ENCODE measurements at regions not wholly inside any gene's neighbourhood (a gene's known extent, or its start where the extent isn't known, plus 50 kb on each side); places are given as distances from the start of the nearest gene placed in this dataset.
"Not testable (repeated sequence)": the region's sequence is repeated elsewhere in the genome, so short reads cannot be mapped to it uniquely, and the experiment has no call there.

DNA sequence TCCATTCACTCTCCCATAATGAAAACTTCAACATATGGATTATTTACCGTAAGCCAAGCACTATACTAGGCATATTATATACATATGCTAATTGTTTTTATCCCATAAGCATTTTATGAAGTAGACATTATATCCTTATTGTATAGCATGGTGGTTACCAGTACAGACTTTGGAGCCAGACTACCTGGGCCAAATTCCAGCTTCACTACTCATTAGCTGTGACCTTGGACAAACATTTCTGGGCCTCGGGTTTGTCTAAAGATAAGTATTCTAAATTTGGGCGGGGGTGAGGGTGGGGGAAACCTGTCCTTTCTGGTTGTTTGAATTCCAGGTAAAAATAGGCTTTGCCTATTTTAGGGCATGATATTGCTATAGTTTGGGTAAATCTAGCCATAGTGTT is 66.5 kb upstream of the P2RY1 start:
- no peak for DNase-seq (ENCODE audit: low read depth)
- no peak overlapping the region for H3K4me3 ChIP-seq (ENCODE audit: low read length)
- TF ChIP-seq, protein P1, sequence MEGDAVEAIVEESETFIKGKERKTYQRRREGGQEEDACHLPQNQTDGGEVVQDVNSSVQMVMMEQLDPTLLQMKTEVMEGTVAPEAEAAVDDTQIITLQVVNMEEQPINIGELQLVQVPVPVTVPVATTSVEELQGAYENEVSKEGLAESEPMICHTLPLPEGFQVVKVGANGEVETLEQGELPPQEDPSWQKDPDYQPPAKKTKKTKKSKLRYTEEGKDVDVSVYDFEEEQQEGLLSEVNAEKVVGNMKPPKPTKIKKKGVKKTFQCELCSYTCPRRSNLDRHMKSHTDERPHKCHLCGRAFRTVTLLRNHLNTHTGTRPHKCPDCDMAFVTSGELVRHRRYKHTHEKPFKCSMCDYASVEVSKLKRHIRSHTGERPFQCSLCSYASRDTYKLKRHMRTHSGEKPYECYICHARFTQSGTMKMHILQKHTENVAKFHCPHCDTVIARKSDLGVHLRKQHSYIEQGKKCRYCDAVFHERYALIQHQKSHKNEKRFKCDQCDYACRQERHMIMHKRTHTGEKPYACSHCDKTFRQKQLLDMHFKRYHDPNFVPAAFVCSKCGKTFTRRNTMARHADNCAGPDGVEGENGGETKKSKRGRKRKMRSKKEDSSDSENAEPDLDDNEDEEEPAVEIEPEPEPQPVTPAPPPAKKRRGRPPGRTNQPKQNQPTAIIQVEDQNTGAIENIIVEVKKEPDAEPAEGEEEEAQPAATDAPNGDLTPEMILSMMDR (conservative IDR thresholded peaks at IDR 0.05; ENCODE audit: low read length): no peak

DNA sequence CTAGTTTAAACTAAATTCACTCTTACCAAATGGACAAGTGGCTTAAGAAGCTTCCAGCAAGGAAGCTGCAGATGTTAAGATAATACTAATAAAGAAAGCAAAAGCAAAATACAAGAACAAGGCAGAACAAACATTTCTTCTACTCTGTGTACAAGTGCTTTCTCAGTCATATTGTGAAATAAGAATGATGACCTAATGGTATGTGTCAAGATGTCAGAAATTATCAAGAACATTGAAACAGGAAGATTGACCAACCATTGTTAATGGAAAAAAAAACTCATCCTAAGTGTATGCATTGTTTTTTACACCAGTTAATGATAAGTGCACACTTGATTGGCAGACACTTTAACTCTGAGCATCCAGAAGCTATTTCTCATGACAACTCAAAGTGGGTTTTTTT is 65.4 kb upstream of the P2RY1 start:
- TF ChIP-seq, protein P1 (conservative IDR thresholded peaks at IDR 0.05; ENCODE audit: low read length): no peak
- no peak overlapping the region for H3K4me3 ChIP-seq (ENCODE audit: low read length)
- DNase-seq (ENCODE audit: low read depth): no peak

DNA sequence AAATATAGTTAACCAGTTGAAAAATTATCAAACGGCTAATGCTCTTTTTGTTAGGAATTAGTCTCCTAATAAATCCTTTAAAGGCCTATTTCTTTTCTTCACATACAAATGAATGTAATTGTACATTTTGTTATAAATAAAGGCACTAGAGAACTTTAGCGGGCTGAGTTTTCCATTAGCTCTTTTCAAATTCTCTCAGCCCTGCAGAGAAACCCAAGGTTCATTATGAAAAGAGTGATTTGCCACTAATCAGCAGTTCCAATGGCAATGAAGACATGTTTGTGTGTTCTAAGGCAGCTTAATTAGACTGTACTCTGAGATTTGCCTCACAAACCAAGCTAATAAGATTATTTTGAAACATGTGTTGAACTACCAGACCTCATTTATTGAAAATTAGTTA is 64.6 kb upstream of the P2RY1 start:
- DNase-seq (ENCODE audit: low read depth): no peak
- no peak overlapping the region for H3K4me3 ChIP-seq (ENCODE audit: low read length)
- TF ChIP-seq, protein P1 (conservative IDR thresholded peaks at IDR 0.05; ENCODE audit: low read length): no peak

DNA sequence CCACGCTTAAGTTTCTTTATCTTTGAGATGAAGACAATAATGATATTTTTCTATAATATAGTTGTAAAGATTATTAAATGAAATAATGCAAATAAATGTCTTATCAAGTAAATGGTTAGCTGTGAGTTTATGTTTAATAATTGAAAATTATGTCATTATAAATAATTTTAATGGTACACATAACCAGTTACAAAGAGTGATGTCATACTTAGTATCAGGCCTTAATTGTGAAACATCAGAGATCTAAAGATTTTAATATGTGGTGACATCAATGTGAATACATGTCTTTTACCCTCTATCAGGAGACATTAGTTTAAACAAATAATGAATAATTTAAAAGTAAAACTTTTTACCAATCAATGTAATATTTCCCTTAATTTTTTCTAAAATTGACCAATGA is 63.8 kb upstream of the P2RY1 start:
- no peak overlapping the region for H3K4me3 ChIP-seq (ENCODE audit: low read length)
- TF ChIP-seq, protein P1 (conservative IDR thresholded peaks at IDR 0.05; ENCODE audit: low read length): no peak
- DNase-seq (ENCODE audit: low read depth): no peak

DNA sequence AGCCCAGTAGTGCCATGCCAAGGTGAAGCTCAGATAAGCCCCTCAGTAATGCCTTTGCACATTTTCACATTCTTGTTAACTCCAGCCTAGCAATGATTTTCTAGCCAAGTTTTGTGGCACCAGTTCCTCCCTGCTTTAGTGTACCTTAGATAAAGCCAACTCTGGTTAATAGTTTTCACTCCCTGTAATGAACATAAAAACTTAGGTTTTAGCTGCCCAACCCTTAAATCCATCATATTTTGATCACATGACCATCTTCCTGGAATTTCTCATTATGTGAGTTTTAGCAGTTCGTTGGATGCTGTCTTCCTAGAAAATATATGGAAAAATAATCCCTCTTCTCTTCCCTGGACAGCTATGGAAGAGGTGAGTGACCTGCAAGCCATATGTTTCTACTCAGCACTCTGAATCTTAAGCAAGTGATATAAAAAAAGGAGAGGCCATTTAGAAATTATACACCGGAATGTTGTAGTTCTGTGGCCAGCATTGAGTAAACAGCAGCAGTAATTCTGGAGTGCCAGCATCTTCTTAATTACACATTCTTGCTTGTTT is 62.2 kb upstream of the P2RY1 start:
- TF ChIP-seq, protein P1 (conservative IDR thresholded peaks at IDR 0.05; ENCODE audit: low read length): no peak
- H3K4me3 ChIP-seq (ENCODE audit: low read length): no peak overlapping the region
- DNase-seq (ENCODE audit: low read depth): no peak

DNA sequence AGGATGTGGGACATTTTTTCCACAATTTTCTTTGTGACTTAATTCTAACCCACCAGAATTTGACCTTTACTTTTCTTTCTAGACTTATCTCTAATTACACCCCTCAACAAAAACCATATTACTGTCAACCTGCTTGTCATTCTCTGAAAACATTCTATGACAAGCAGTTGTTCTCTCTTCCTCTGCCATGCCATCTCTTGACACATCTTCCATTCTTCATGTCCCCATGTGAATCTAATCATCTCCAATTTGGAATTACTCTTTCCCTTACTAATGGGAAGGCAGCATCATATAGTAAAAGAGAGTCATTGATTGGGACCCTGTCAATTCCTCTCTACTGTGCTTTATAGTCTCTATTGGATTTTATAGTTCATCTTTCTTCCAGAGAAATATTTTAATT is 61.3 kb upstream of the P2RY1 start:
- TF ChIP-seq, protein P1 (conservative IDR thresholded peaks at IDR 0.05; ENCODE audit: low read length): no peak
- no peak overlapping the region for H3K4me3 ChIP-seq (ENCODE audit: low read length)
- no peak for DNase-seq (ENCODE audit: low read depth)

DNA sequence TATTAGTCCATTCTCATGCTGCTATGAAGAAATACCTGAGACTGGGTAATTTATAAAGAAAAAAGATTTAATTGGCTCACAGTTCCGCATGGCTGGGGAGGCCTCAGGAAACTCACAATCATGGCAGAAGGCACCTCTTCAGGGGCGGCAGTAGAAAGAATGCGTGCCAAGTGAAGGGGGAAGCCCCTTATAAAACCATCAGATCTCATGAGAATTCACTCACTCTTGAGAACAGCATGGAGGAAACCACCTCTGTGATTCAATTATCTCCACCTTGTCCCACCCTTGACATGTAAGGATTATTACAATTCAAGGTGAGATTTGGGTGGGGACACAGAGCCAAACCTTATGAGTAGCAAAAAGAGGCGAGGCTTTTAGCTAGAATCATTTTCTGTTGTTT is 60.7 kb upstream of the P2RY1 start:
- DNase-seq (ENCODE audit: low read depth); H3K4me3 ChIP-seq (ENCODE audit: low read length): not testable (repeated sequence)

DNA sequence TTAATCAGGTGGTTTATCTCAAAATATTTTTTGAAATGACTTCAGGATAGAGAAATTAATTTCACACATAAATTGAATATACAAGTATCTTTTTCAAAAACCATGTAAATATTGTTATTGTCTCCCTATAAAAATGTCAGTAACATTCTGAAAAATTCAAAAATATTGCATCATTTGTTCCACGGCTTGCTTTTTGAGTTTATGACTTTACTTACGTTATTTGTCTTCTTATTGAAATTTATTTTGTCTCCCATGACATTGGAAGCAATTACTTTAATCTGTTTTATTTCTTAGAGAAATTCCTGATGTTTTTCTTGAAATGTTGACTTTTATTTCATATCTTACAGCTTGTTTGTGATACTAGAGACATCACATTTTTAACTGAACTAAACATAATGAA is 56.9 kb upstream of the P2RY1 start:
- H3K4me3 ChIP-seq (ENCODE audit: low read length): no peak overlapping the region
- TF ChIP-seq, protein P1 (conservative IDR thresholded peaks at IDR 0.05; ENCODE audit: low read length): no peak
- no peak for DNase-seq (ENCODE audit: low read depth)

All from AG10803 (cell line).